ENCODE measurements at regions not wholly inside any gene's neighbourhood (a gene's known extent, or its start where the extent isn't known, plus 50 kb on each side); places are given as distances from the start of the nearest gene placed in this dataset.
"Not testable (repeated sequence)": the region's sequence is repeated elsewhere in the genome, so short reads cannot be mapped to it uniquely, and the experiment has no call there.

DNA sequence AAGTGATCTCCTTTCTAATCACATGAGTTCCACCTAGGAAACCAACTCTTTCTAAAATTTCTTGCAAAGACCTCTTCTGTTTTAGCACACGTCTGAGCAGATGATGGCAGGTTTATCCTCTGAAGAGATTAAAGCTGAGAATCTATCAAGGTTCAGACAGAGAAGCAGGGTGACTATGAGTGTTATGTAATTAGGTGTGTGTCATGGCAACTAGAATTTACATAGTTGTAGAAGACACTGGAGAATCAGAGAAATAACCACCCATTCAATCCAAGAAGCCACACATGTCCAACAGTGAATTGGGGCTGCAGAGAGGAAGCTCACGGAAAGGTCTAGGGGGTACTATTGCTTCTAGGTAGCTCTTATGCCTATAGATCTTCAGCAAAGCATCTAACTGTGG lies 600.5 kb downstream of the PYDC2 start:
- Mint-ChIP-seq H3K4me3 (peak overlapping the region in 3 of 4 donors; percentile 39 to 59 (median 41)), H3K36me3 (peaks cover 2% of the 10 kb centered on the region), H3K27me3 (no peaks in the 10 kb centered on the region), H3K4me1 (peaks cover 39 to 47% (median 44%) of the 10 kb centered on the region in 3 donors), H3K9me3 (peaks cover 0 to 4% (median 0%) of the 10 kb centered on the region in 3 donors), H3K27ac (peak overlapping the region in 2 of 3 donors; percentile 49 to 60)

DNA sequence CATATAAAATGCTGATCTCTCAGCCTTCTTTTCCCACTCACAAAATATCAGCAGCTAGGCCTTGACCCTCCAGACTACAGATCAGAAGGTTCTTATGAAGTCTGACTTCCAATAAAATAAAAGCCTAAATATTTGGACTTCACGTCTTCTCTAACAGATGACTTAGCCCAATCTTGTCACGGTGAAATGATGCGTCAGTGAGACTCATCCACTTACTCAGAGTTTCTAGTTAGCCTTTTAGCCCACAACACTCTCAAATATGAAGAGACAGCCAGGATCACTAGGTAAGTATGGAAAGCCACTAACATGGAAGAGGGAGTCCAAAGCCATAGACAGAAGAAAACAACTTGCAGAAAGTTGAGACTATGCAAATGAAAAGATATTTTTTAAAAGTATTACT lies 601.2 kb downstream of the PYDC2 start:
- peak overlapping the region in 1 of 3 donors; percentile 49 for H3K27ac Mint-ChIP-seq
- H3K4me3 Mint-ChIP-seq = peak overlapping the region in 2 of 4 donors; percentile 6 to 41
- H3K27me3 Mint-ChIP-seq = no peaks in the 10 kb centered on the region
- H3K9me3 Mint-ChIP-seq = peaks cover 0 to 4% (median 0%) of the 10 kb centered on the region in 3 donors
- peaks cover 39 to 47% (median 44%) of the 10 kb centered on the region in 3 donors for H3K4me1 Mint-ChIP-seq
- H3K36me3 Mint-ChIP-seq = peaks cover 2% of the 10 kb centered on the region

- Mint-ChIP-seq H3K4me1 (peaks cover 46 to 59% (median 58%) of the 10 kb centered on the region in 3 donors), H3K36me3 (no peaks in the 10 kb centered on the region), H3K9me3 (peaks cover 0 to 2% (median 0%) of the 10 kb centered on the region in 3 donors), H3K27me3 (no peaks in the 10 kb centered on the region), H3K4me3 (peak overlapping the region; percentile 70 to 91 (median 86)), H3K27ac (peak overlapping the region; percentile 74 to 91 (median 88))
These were observed 602.6 kb downstream of the PYDC2 start for GRCh38 chr3:192063570-192063969.

GRCh38 chr3:192064959-192065358 lies 604.0 kb downstream of the PYDC2 start:
- Mint-ChIP-seq H3K27me3 (no peaks in the 10 kb centered on the region), H3K36me3 (no peaks in the 10 kb centered on the region), H3K4me1 (peaks cover 43 to 55% (median 54%) of the 10 kb centered on the region in 3 donors), H3K9me3 (peaks cover 0 to 2% (median 0%) of the 10 kb centered on the region in 3 donors), H3K4me3 (no peak overlapping the region), H3K27ac (no peak overlapping the region)

DNA sequence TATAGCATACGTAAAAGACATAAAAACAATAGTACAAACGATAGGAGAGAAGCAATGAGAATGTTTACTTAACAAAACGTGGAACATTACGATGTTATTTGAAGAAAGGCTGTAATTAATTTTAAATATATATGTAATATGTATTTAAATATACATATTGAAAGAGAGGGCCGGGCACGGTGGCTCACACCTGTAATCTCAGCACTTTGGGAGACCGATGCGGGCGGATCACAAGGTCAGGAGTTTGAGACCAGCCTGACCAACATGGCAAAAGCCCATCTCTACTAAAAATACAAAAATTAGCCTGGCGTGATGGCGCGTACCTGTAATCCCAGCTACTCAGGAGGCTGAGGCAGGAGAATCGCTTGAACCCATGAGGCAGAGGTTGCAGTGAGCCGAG lies 605.3 kb downstream of the PYDC2 start:
- peaks cover 35 to 45% (median 44%) of the 10 kb centered on the region in 3 donors for H3K4me1 Mint-ChIP-seq
- H3K36me3 Mint-ChIP-seq = not testable (repeated sequence)

GRCh38 chr3:192068464-192069254 lies 607.7 kb downstream of the PYDC2 start:
- no peaks in the 10 kb centered on the region for H3K27me3 Mint-ChIP-seq
- peaks cover 19 to 29% (median 29%) of the 10 kb centered on the region in 3 donors for H3K4me1 Mint-ChIP-seq
- peak overlapping the region; percentile 2 to 81 (median 68) for H3K4me3 Mint-ChIP-seq
- H3K36me3 Mint-ChIP-seq = no peaks in the 10 kb centered on the region
- peaks cover 0 to 2% (median 0%) of the 10 kb centered on the region in 3 donors for H3K9me3 Mint-ChIP-seq
- peak overlapping the region; percentile 6 to 76 (median 24) for H3K27ac Mint-ChIP-seq

More for the DNA sequence above, 605.3 kb downstream of the PYDC2 start:
- not testable (repeated sequence) for H3K4me3 Mint-ChIP-seq, H3K27me3 Mint-ChIP-seq, H3K9me3 Mint-ChIP-seq
- H3K27ac Mint-ChIP-seq = peak overlapping the region in 1 of 3 donors; percentile 6

DNA sequence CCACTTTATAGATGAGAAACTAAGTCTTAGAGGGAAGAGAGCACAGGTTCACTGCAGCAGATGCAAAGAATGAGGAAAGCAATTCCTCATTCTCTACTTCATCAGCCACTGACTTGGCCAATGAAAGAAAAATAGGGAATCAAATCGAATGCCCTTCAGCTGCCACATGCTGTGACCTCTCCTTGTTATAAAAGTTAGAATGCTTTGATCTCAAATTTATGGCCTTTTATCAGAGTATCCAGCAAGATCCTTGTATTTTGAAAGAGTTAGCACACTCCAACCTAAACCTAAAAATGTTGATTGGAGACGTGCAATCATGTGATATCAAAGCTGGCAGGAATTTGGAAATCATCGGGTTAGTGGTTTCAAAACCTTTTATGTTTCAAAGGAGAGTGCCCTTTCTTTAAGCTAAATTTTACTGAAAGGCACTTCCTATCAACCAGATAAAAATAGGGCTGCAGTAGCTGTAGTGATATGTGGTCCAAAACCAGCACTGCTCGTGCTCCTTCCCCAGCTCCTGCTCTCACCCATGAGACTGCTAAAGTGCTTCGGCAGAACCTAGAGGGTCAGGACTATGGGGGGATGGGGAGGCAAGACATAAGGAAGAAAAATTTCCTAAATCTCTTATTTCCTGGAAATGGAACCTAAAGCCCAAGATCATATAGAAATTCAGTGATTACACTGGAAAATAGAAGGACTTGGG lies 617.0 kb downstream of the PYDC2 start:
- Mint-ChIP-seq H3K4me3 (no peak overlapping the region), H3K9me3 (no peaks in the 10 kb centered on the region), H3K36me3 (peaks cover 2% of the 10 kb centered on the region), H3K27me3 (no peaks in the 10 kb centered on the region), H3K4me1 (peaks cover 4 to 9% (median 5%) of the 10 kb centered on the region in 3 donors), H3K27ac (no peak overlapping the region)

DNA sequence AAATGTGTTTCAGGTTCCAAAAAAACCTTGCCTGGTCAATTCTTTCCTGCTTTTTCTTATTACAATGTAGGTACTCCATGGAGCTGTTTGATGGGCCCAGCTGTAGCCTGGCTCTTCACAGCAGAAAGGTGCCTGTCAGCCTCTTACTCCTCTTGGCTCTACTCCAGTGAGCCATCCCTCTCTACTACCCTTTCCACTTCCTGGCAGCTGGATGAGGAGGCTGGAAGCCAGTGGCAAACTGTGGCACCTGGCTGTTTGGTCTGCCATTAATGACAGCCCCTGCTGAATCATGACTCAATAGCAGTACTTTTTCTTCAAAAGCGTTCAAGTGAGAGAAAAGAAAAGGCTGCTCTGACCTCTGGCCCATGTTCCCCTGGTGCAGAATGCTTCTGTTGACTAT lies 618.1 kb downstream of the PYDC2 start:
- H3K36me3 Mint-ChIP-seq = peaks cover 2% of the 10 kb centered on the region
- no peak overlapping the region for H3K4me3 Mint-ChIP-seq
- peaks cover 5 to 14% (median 10%) of the 10 kb centered on the region in 3 donors for H3K4me1 Mint-ChIP-seq
- no peak overlapping the region for H3K27ac Mint-ChIP-seq
- H3K27me3 Mint-ChIP-seq = no peaks in the 10 kb centered on the region
- H3K9me3 Mint-ChIP-seq = no peaks in the 10 kb centered on the region

- no peaks in the 10 kb centered on the region for H3K9me3 Mint-ChIP-seq
- H3K27me3 Mint-ChIP-seq = no peaks in the 10 kb centered on the region
- no peaks in the 10 kb centered on the region for H3K36me3 Mint-ChIP-seq
These were observed 619.4 kb downstream of the PYDC2 start for GRCh38 chr3:192080336-192080735.

GRCh38 chr3:192082730-192083660 lies 622.0 kb downstream of the PYDC2 start:
- peak overlapping the region in 1 of 3 donors; percentile 18 for H3K27ac Mint-ChIP-seq
- H3K4me3 Mint-ChIP-seq = peak overlapping the region in 1 of 4 donors; percentile 25
- no peaks in the 10 kb centered on the region for H3K9me3 Mint-ChIP-seq
- H3K36me3 Mint-ChIP-seq = no peaks in the 10 kb centered on the region
- no peaks in the 10 kb centered on the region for H3K27me3 Mint-ChIP-seq
- peaks cover 5 to 14% (median 10%) of the 10 kb centered on the region in 3 donors for H3K4me1 Mint-ChIP-seq

More at GRCh38 chr3:192080336-192080735, 619.4 kb downstream of the PYDC2 start:
- Mint-ChIP-seq H3K4me3 (no peak overlapping the region), H3K27ac (no peak overlapping the region), H3K4me1 (peaks cover 5 to 14% (median 10%) of the 10 kb centered on the region in 3 donors)

All from IgD-negative memory B cell (primary cell).